PC-3 (cell line): ENCODE measurements at regions not wholly inside any gene's neighbourhood (a gene's known extent, or its start where the extent isn't known, plus 50 kb on each side); places are given as distances from the start of the nearest gene placed in this dataset.
"Not testable (repeated sequence)": the region's sequence is repeated elsewhere in the genome, so short reads cannot be mapped to it uniquely, and the experiment has no call there.

Experiments
- ATAC-seq: fragments of 200-7000 bp; cut with Tn5 transposase; 2 replicates; pipeline ENCODE4 v1.9.1; 2020; ENCODE audit warnings: mild to moderate bottlenecking, moderate library complexity
- BruUV-seq: library from RNA; stranded (reverse); fragments of 400-500 nt; replicated peaks from 2 replicates; lab custom pipeline; 2021; lab: Mats Ljungman, UMichigan
- CTCF ChIA-PET: fragments of 300-600 bp; sonication (Branson Sonifier 250); formaldehyde crosslinking; loops from one replicate; lab custom pipeline; 2022; ENCODE audit warnings: antibody characterized with exemption; lab: Charles Lee
- POLR2A ChIA-PET: fragments of 300-600 bp; sonication (Branson Sonifier 250); formaldehyde crosslinking; loops from one replicate; lab custom pipeline; 2022; ENCODE audit warnings: antibody characterized with exemption; ENCODE audit not compliant: unreplicated experiment; lab: Charles Lee
- DNase-seq: peaks from one replicate; pipeline ENCODE4 v3.0.0-alpha.2; 2015
- H2AFZ ChIP-seq: fragments of 300-600 bp; sonication (generic); 2 replicates; pipeline ENCODE4 v1.6.0; 2016; ENCODE audit warnings: antibody characterized with exemption, low read length
- H3F3A ChIP-seq: fragments of 300-600 bp; sonication (generic); one replicate; pipeline ENCODE4 v1.6.0; 2017; ENCODE audit warnings: antibody characterized with exemption, low read length, control low read depth, mild to moderate bottlenecking; ENCODE audit not compliant: unreplicated experiment
- H3K27ac ChIP-seq: fragments of 300-600 bp; sonication (generic); 2 replicates; pipeline ENCODE4 v1.5.1; 2016; ENCODE audit warnings: mild to moderate bottlenecking, low read length
- H3K27me3 ChIP-seq: fragments of 300-600 bp; sonication (generic); 2 replicates; pipeline ENCODE4 v1.6.1; 2016; ENCODE audit warnings: low read length, mixed read lengths
- H3K36me3 ChIP-seq: fragments of 300-600 bp; sonication (generic); 2 replicates; pipeline ENCODE4 v1.6.1; 2016; ENCODE audit warnings: low read depth, mixed run types, low read length, mixed read lengths
- H3K4me1 ChIP-seq: fragments of 300-600 bp; sonication (generic); 2 replicates; pipeline ENCODE4 v1.5.1; 2016; ENCODE audit warnings: low read length; ENCODE audit not compliant: insufficient read depth
- H3K4me2 ChIP-seq: fragments of 300-600 bp; sonication (generic); 2 replicates; pipeline ENCODE4 v1.6.0; 2016; ENCODE audit warnings: low read length
- H3K4me3 ChIP-seq: fragments of 300-600 bp; sonication (generic); 2 replicates; pipeline ENCODE4 v1.5.1; 2016; ENCODE audit warnings: mild to moderate bottlenecking, low read length, mixed read lengths
- H3K79me2 ChIP-seq: fragments of 300-600 bp; sonication (generic); 2 replicates; pipeline ENCODE4 v1.6.1; 2017; ENCODE audit warnings: low read length, mixed read lengths
- H3K9ac ChIP-seq: fragments of 300-600 bp; sonication (generic); 2 replicates; pipeline ENCODE4 v1.6.0; 2016; ENCODE audit warnings: mild to moderate bottlenecking, low read length
- H3K9me2 ChIP-seq: fragments of 300-600 bp; sonication (generic); replicated peaks from 2 replicates; pipeline ENCODE4 v1.6.1; 2016; ENCODE audit warnings: mixed run types, low read length, mixed read lengths
- H3K9me3 ChIP-seq: fragments of 300-600 bp; sonication (generic); 2 replicates; pipeline ENCODE4 v1.6.1; 2016; ENCODE audit warnings: low read length, mixed read lengths
- H4K20me1 ChIP-seq: fragments of 300-600 bp; sonication (generic); 2 replicates; pipeline ENCODE4 v1.6.1; 2016; ENCODE audit warnings: low read length, mixed read lengths
- CTCF ChIP-seq: fragments of 300-600 bp; sonication (generic); conservative IDR thresholded peaks from 2 replicates; pipeline ENCODE4 v1.5.1; 2017; ENCODE audit warnings: antibody characterized with exemption, low read depth, mild to moderate bottlenecking, low read length
- EZH2 ChIP-seq: fragments of 300-600 bp; sonication (generic); IDR thresholded peaks from one replicate; pipeline ENCODE4 v1.6.1; 2017; ENCODE audit warnings: antibody characterized with exemption, mild to moderate bottlenecking, low read length; ENCODE audit not compliant: unreplicated experiment
- EZH2phosphoT487 ChIP-seq: fragments of 300-600 bp; sonication (generic); IDR thresholded peaks from 2 replicates; pipeline ENCODE4 v1.6.1; 2018; ENCODE audit warnings: mild to moderate bottlenecking, antibody characterized with exemption, low read length, borderline replicate concordance
- intact Hi-C: fragments of 100-400 bp; cut with micrococcal nuclease; formaldehyde crosslinking; loops from 2 replicates; pipeline ENCODE4 v1.9.0; 2023

- no peak overlapping the region for H3K4me2 ChIP-seq
- no peaks in the 10 kb centered on the region for H3K36me3 ChIP-seq
- no peaks in the 10 kb centered on the region for H3K4me1 ChIP-seq
- H3K79me2 ChIP-seq: no peaks in the 10 kb centered on the region
- H3K9me3 ChIP-seq: no peaks in the 10 kb centered on the region
- ATAC-seq: no peak
- no peak overlapping the region for H2AFZ ChIP-seq
- TF ChIP-seq EZH2phosphoT487 (no peak), CTCF (no peak), EZH2 (no peak)
- H4K20me1 ChIP-seq: no peaks in the 10 kb centered on the region
- no TSS peak for BruUV-seq
- no peaks in the 10 kb centered on the region for H3F3A ChIP-seq
- no peak for DNase-seq
- intact Hi-C loops: no loop called here
- CTCF ChIA-PET: no interaction called here
- H3K9me2 ChIP-seq: no peaks in the 10 kb centered on the region; the same call in 1 of the 2 replicates
- H3K27me3 ChIP-seq: no peaks in the 10 kb centered on the region
- H3K9ac ChIP-seq: no peak overlapping the region
- H3K27ac ChIP-seq: no peak overlapping the region
- POLR2A ChIA-PET: no interaction called here
- H3K4me3 ChIP-seq: no peak overlapping the region
Observed at GRCh38 chr3:192991356-192991755, 73.7 kb upstream of the MB21D2 start.

- H3K27me3 ChIP-seq: no peaks in the 10 kb centered on the region
- ATAC-seq: no peak
- no peak overlapping the region for H3K9ac ChIP-seq
- H3K9me3 ChIP-seq: no peaks in the 10 kb centered on the region
- CTCF ChIA-PET: no interaction called here
- no peak for TF ChIP-seq CTCF
- H3K4me2 ChIP-seq: no peak overlapping the region
- H3K36me3 ChIP-seq: no peaks in the 10 kb centered on the region
- H3K4me3 ChIP-seq: no peak overlapping the region
- no peaks in the 10 kb centered on the region; the same call in 1 of the 2 replicates for H3K9me2 ChIP-seq
- no peaks in the 10 kb centered on the region for H4K20me1 ChIP-seq
- H3F3A ChIP-seq: no peaks in the 10 kb centered on the region
- BruUV-seq: no TSS peak
- no peak overlapping the region for H2AFZ ChIP-seq
- H3K79me2 ChIP-seq: no peaks in the 10 kb centered on the region
- DNase-seq: no peak
- POLR2A ChIA-PET: no interaction called here
- H3K4me1 ChIP-seq: no peaks in the 10 kb centered on the region
- intact Hi-C loops: no loop called here
- H3K27ac ChIP-seq: no peak overlapping the region
Observed at GRCh38 chr3:192992361-192992760, 74.7 kb upstream of the MB21D2 start.

GRCh38 chr3:192993411-192993810, 75.8 kb upstream of the MB21D2 start:
- no TSS peak for BruUV-seq
- no peaks in the 10 kb centered on the region; the same call in 1 of the 2 replicates for H3K9me2 ChIP-seq
- no peaks in the 10 kb centered on the region for H3K9me3 ChIP-seq
- H4K20me1 ChIP-seq: no peaks in the 10 kb centered on the region
- ChIA-PET POLR2A (no interaction called here), CTCF (no interaction called here)
- intact Hi-C loops: no loop called here
- no peak overlapping the region for H3K4me3 ChIP-seq
- H3K9ac ChIP-seq: no peak overlapping the region
- DNase-seq: no peak
- H3K36me3 ChIP-seq: no peaks in the 10 kb centered on the region
- no peak for ATAC-seq
- no peaks in the 10 kb centered on the region for H3K79me2 ChIP-seq
- no peak overlapping the region for H3K27ac ChIP-seq
- TF ChIP-seq EZH2phosphoT487 (no peak), EZH2 (no peak), CTCF (no peak)
- no peaks in the 10 kb centered on the region for H3K4me1 ChIP-seq
- H3K4me2 ChIP-seq: no peak overlapping the region
- H3K27me3 ChIP-seq: no peaks in the 10 kb centered on the region
- no peaks in the 10 kb centered on the region for H3F3A ChIP-seq
- H2AFZ ChIP-seq: no peak overlapping the region

- H3K36me3 ChIP-seq, ATAC-seq, H2AFZ ChIP-seq, H3K4me2 ChIP-seq, H3K27me3 ChIP-seq, H3K79me2 ChIP-seq, H4K20me1 ChIP-seq, H3K9ac ChIP-seq, POLR2A ChIA-PET, H3F3A ChIP-seq, DNase-seq, intact Hi-C loops, BruUV-seq, H3K9me2 ChIP-seq, H3K9me3 ChIP-seq, H3K4me3 ChIP-seq, CTCF ChIA-PET, H3K27ac ChIP-seq, H3K4me1 ChIP-seq: not testable (repeated sequence)
Observed at GRCh38 chr3:193001113-193001512, 83.5 kb upstream of the MB21D2 start.

GRCh38 chr3:193003624-193004023, 86.0 kb upstream of the MB21D2 start:
- H3K4me3 ChIP-seq, CTCF ChIA-PET, intact Hi-C loops, H3K4me1 ChIP-seq, H3K9me2 ChIP-seq, H3F3A ChIP-seq, POLR2A ChIA-PET, H3K79me2 ChIP-seq, H2AFZ ChIP-seq, H3K27ac ChIP-seq, DNase-seq, BruUV-seq, H3K27me3 ChIP-seq, H3K36me3 ChIP-seq, H4K20me1 ChIP-seq, H3K4me2 ChIP-seq, H3K9ac ChIP-seq, H3K9me3 ChIP-seq, ATAC-seq: not testable (repeated sequence)
